ENCODE measurements at regions not wholly inside any gene's neighbourhood (a gene's known extent, or its start where the extent isn't known, plus 50 kb on each side); places are given as distances from the start of the nearest gene placed in this dataset.

- TF ChIP-seq CTCF (IDR thresholded peaks at IDR 0.05; ENCODE audit: extremely low read depth, insufficient read depth, missing control alignments) = no peak
- in situ Hi-C loops (cut with MboI; ENCODE audit: low pct_unique_long_range_greater_than_20kb, low sequenced_read_pairs, unreplicated experiment) = no loop called here
- DNase-seq (ENCODE audit: low spot score) = no peak
These were observed 83.4 kb upstream of the PACRGL start for GRCh38 chr4:20616848-20617247.

GRCh38 chr4:20617678-20618396 is 82.4 kb upstream of the PACRGL start:
- in situ Hi-C loops (cut with MboI; ENCODE audit: low pct_unique_long_range_greater_than_20kb, low sequenced_read_pairs, unreplicated experiment) = no loop called here
- no peak for TF ChIP-seq CTCF (IDR thresholded peaks at IDR 0.05; ENCODE audit: extremely low read depth, insufficient read depth, missing control alignments)
- no peak for DNase-seq (ENCODE audit: low spot score)

GRCh38 chr4:20618731-20619130 is 81.5 kb upstream of the PACRGL start:
- in situ Hi-C loops (cut with MboI; ENCODE audit: low pct_unique_long_range_greater_than_20kb, low sequenced_read_pairs, unreplicated experiment) = no loop called here
- no peak for TF ChIP-seq CTCF (IDR thresholded peaks at IDR 0.05; ENCODE audit: extremely low read depth, insufficient read depth, missing control alignments)
- no peak for DNase-seq (ENCODE audit: low spot score)

- in situ Hi-C loops (cut with MboI; ENCODE audit: low pct_unique_long_range_greater_than_20kb, low sequenced_read_pairs, unreplicated experiment) = no loop called here
- no peak for DNase-seq (ENCODE audit: low spot score)
- no peak for TF ChIP-seq CTCF (IDR thresholded peaks at IDR 0.05; ENCODE audit: extremely low read depth, insufficient read depth, missing control alignments)
These were observed 78.8 kb upstream of the PACRGL start for GRCh38 chr4:20621476-20621875.

GRCh38 chr4:20622701-20623100 is 77.6 kb upstream of the PACRGL start:
- no peak for TF ChIP-seq CTCF (IDR thresholded peaks at IDR 0.05; ENCODE audit: extremely low read depth, insufficient read depth, missing control alignments)
- in situ Hi-C loops (cut with MboI; ENCODE audit: low pct_unique_long_range_greater_than_20kb, low sequenced_read_pairs, unreplicated experiment) = no loop called here
- no peak for DNase-seq (ENCODE audit: low spot score)

GRCh38 chr4:20623939-20624338 is 76.3 kb upstream of the PACRGL start:
- no peak for TF ChIP-seq CTCF (IDR thresholded peaks at IDR 0.05; ENCODE audit: extremely low read depth, insufficient read depth, missing control alignments)
- no peak for DNase-seq (ENCODE audit: low spot score)
- in situ Hi-C loops (cut with MboI; ENCODE audit: low pct_unique_long_range_greater_than_20kb, low sequenced_read_pairs, unreplicated experiment) = no loop called here

Data from GM13977 (cell line).